Fibroblast of the conjunctiva (primary cell): ENCODE measurements at regions not wholly inside any gene's neighbourhood (a gene's known extent, or its start where the extent isn't known, plus 50 kb on each side); places are given as distances from the start of the nearest gene placed in this dataset.

Experiments
- DNase-seq: peaks from one replicate; pipeline ENCODE4 v3.0.0-alpha.2; 2010; ENCODE audit warnings: low read depth

DNA sequence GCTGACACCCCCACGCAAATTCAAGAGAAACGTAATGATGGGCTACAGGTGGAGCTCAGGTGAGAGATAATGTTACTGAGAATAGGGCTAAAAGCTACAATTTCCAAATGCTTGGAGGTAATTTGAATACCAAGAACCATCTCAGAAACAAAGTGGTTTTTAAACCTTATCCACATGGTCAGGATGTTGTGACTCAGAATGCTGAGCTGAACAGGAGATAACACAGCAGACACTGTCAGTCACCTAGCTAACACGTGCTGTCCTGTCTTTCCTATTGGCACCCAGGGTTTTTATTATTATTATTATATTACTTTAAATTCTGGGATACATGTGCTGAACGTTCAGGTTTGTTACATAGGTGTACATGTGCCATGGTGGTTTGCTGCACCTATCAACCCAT, 233.0 kb upstream of the MAF start:
- DNase-seq: no peak

DNA sequence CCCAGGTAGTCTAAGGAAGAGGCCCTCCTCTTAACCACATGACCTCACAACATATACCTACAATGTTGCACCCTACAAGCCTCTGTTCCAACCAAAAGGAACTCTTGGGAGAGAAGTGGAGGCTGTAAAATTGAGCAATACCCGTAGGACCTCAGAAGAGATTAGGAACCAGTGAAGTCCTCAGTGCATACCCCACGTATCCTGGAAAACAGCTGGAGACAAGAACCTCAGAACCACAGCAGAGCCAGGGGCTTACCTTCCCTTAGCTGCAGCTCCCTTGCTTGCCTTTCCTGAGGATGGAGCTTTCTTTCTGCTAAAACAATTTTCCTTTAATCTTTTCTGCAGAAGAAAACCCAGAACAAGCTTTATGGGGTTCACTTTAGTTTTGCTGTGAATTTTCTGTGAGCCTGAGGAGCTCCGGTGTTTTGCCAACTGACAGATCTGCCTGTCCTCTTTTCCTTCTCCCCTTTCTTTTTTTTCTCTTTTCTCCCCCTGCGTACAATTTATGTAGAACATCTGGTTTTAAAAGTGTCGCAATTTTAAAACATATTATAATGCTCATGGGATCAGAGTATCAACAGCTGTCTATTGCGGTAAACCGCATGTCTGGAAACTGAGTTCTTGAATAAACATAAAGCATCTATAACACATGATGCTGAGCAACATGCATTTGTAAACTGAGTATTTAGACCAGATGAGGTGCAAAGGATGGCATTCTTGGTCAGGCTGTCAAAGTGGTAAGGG, 226.4 kb upstream of the MAF start:
- DNase-seq: no peak

DNA sequence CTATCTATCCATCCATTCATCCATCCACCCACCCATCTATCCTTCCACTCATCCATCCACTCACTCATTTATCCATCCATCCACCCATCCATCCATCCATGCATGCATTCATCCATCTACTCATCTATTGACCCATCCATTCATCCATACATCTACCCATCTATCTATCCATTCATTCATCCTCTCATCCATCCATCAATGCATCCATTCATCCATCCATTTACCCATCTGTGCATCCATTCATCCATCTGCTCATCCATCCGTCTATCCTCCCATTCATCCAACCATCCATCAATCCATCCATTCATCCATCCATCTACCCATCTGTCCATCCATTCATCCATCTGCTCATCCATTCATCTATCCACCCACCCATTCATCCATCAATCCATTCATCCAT, 224.5 kb upstream of the MAF start:
- no peak for DNase-seq

DNA sequence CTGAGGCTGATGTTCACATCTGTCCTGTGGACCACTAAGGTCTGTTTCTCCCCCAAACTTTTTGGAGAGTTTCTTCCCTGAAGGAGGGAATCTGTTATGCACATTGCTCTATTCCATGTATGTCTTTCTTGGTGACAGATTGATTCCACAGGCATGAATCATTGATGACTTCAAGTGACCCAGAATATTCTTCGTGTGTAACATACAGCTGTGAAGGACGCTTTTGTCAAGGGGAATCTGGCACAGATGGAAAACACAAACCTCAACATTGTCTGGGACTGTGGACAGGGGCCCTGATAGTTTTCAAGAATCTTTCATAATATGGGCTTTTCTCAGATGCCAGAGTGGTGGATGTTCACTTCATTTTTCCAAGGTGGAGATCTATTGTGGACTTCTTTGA, 223.1 kb upstream of the MAF start:
- no peak for DNase-seq

DNA sequence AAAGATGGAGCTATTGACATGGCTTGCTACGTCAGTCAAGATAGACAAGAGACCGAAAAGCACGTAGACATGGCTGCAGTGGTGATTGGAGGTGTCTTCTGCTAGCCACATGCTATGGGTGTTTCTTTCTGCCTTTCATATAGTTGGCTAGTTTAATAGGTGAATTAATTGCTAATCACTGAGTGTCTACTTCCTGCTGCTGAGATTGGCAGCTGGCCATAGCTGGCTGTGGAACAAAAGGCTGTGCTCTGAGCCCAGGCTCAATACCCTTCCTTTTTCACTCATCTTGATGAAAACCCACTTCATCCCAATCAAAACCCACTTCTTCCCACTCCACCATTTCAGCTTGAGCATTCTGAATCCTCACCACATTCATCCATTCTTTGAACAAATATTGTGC, 221.4 kb upstream of the MAF start:
- DNase-seq: no peak

DNA sequence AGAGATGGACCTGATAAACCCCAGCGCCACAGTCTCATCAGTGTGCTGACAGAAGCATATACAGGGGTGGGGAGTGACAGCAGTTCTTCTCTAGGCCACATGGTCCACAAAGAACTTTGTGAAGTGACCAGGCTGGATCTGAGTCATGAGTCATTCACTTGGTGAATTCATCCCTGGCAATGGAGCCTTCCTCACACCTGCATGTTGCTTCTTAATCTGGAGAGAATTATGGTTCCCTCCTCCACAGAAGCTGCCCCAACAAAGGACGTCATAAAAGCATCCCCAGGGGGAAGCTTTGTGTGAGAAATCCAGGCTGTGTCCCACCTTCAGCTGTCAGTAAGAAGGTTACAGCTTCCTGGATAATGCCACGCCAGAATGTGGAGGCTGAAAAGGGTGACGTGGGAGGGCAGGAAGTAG, 215.6 kb upstream of the MAF start:
- no peak for DNase-seq

DNA sequence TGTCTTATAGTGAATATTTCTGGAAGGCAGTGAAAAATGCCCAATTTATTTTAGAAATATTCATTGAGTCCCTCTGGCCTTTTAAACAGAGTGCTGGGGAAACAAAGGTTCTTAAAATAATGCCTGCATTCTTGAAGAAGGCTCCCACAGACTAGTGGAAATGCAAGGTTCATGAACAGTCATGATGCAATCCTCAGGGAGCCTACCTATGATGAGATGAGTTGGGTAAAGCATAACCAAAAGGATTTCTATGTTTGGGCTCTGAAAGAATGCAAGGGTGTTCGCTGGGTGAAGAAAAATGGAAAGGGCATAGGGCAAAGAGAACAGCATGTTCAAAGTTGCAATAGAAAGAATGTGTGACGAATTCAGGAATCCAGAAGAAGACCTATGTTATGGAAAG, 214.5 kb upstream of the MAF start:
- no peak for DNase-seq

DNA sequence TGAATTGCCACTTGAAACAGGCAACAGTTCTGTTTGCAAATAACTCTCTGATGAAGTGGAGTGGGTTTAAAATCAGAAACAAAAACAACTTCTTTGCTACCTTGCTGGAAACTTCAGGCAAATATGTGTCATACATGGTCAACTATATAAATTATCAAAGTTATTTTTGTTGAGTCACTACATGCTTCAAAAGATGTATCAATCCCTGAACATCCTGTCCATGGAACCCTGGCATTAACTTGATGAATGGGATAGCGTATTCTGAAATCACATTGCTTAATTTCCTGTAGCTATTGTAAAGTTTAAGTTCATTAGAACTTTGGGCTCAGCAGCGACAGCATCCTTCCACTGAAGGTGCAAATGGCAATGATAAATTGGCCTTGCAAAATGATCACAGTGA, 213.6 kb upstream of the MAF start:
- no peak for DNase-seq

DNA sequence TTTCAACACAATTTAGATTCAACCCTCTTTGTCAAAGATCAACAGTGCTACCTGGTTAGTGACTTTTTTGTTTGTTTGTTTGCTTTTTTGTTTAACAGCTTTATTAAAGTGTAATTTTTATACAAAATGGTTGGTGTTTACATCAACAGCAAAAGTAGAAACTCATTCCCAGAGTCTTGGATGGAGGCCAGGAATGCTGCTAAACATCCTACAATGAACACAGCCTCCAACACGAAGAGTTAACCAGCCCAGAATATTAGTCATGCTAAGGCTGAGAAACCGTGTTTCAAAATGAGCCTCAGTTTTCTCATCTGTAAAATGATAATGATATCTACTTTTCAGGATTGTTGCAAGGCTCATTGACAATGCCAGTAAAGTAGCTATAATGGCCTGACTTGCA, 211.0 kb upstream of the MAF start:
- DNase-seq: no peak

DNA sequence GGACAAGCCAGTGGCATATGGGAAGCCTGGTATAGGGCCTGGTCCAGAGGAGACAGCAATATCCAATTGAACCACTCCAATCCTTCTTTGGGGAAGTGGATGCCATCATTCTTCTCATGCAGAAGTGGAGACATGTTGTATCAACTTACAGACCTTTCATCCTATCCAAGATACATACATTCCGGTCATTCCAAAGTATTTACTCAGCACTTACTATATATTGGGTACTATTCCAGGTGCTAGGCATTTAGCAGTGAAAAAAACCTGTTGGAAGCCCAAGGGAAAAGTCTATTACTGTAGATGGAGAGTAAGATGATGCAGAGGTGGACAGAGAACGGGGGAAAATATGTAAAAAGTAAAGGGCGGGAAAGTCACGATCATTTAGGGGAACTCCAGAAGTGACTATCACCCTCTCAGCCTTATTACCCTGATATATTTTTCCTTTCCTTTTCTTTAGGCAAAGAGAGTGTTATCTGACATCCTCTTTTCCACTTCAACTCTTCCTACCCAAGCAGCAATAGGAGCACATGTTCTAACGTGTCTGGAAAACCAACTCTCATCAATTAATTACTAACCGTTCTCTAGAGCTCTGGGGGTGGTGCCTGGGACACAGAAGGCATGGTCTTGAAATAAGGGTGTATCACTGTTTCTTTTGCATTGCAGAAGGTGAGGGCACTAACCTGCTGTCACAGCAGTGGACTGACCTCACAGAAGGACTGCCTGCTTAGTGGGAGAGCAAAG, 210.1 kb upstream of the MAF start:
- DNase-seq: no peak

DNA sequence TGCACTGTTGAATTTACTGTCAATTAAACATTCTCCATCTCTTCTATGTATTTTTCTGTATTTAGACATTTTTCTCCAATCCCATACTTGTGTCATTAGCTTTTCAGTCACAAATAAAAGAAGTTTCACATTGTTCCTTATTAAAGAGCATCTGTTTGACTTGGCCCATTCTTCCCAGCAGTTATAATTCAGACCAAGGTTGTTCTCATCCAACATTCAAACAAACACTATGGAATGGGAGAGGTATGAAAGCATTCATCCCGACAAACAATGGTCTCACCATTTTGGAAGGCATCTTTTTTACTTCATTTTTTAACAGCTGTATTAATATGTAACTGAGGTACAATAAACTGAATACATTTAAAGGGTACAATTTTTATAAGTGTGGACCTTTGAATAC, 208.8 kb upstream of the MAF start:
- DNase-seq: no peak

DNA sequence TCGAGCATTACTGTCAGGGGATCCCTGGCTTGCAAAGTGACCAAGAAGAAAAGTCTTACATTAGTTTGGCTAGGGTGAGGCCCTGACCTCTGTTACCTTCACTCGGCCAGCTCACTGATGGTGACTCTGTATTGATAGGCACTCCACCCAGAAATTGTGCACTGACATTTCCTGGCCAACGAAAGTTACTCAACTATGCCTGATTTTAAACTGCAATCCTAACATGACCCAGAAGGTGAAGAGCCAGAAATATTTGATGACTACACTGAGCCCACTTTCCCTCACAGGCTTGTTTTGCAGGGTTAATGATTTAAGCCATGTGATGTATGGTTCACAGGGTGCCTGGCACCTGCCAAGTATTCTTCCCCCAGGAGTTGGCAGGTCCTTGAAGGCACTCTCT, 208.2 kb upstream of the MAF start:
- DNase-seq: no peak

DNA sequence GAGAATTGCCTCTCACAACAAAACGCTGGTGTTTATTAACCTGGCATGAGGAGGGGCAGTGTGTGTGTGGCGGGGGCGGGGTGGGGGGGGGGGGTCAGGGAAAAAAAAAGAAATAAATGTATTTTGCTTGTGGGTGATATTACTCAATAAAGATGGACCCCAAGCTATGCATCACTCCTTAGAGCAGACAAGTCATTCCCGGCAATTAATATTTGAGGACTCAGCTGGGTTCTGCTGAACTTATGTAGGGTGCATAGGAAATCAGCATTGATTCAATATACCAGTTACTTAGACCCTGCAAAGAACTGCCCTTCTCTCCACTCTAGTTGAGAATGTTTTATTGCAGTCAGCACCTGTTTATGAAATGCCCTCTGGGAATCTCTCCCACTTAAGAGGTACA, 206.2 kb upstream of the MAF start:
- DNase-seq: no peak

DNA sequence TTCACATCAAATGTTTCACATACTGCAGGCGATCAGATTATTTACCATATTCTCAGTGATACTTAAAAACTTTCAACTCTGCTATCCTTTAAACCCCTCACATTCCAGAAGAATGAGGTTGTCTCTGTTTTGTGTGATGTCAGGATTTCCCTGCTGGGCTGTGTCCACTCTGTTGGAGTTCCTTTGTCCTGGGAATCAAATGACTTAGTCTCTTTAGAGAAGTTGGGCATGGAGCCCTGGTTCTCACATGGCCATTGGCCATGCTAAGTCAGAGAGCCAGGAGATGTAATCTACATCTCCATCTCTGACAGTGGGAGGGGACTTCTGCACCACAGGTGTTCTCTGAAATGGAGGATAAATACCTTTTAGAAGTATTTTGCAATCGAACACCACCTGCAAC, 205.1 kb upstream of the MAF start:
- no peak for DNase-seq

DNA sequence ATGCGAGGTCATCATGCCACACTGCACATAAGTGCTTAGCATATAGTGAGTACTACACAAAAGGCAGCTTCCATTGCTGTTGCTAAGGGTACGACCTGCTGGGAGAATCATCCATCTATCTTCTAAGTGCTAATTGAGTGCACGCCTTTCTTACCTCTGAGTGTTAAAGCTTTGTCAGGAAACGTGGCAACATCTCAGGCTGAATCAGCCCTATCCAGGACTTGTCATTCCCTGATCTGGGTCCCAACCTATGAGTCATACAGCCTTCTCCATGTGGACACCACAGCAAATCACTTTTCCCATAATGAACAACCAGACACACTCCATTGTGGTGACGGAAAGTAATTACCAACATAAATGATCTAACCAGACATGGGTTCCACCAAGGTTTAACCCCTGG, 201.1 kb upstream of the MAF start:
- DNase-seq: no peak

DNA sequence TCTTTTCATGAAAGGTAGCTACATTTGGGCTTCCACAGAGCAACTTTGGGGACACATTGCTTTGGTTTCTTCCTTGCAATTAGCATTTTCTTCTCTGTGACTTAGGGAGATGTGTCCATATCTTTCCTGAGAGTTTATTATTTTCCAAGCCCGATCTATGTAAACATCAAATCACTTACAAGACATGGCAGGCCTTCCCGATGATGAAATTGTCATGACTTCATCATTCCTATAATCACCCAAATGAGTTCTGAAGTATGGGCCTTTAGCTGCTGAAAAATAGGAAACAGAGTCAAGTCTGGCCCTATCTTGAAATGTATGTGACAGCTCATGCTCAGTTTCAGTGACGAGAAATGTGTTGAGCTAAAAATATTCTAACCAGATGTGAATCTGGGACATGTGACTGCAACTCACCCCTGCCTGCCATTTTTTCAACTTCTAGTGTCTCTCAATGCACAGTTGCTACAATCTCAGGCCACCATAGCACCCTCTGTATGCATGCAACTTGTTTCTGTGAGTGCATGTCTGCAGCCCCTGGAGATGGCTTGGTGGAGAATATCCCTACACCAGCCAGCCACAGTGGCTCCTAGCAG, 199.6 kb upstream of the MAF start:
- DNase-seq: no peak

DNA sequence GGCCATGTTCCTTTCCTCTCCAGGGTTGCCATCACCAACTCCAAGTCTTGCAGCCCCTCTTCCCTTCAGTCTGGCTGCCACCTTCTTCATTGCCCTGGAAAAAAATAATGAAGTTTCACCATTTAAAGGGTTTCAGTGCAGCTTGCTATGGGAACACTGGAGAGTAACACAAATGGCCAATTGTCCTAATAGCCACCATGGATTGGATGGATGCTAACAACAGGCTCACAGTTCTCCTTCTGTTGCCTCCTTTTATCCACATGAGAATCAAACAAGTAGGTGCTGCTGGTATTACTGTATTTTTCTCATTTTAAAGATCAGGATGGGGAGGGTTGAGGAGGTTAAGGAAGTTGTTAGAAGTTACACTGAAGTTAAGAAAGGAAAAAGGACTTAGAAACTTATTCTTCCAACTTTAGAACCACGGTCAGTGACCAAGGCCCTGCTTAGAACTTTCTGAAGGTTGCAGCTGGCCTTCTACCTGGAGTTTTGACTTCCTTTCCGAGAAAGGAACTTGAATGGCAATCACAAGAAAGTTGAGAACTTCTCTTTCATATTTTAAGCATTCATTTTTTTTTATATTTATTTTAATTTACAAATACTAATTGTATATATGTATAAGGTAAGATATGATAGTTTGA, 198.0 kb upstream of the MAF start:
- no peak for DNase-seq

DNA sequence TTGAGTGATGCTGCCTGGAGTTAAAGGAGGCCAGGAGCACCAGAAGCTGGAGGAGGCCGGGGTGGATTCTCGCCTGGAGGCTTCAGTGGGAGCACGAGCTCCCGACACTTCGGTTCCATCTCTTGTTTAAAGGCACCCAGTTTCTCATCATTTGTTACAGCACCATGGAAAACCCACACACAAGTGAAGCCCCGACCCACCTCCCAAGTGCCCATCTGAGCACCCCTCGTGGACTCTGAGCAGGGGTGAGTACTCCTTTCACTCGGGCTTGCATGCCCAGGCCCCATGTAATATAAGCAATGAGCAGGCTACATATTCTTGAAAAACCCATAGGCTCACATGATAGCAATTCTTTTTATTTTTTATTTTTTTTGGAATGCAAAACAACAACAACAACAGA, 196.9 kb upstream of the MAF start:
- DNase-seq: no peak

DNA sequence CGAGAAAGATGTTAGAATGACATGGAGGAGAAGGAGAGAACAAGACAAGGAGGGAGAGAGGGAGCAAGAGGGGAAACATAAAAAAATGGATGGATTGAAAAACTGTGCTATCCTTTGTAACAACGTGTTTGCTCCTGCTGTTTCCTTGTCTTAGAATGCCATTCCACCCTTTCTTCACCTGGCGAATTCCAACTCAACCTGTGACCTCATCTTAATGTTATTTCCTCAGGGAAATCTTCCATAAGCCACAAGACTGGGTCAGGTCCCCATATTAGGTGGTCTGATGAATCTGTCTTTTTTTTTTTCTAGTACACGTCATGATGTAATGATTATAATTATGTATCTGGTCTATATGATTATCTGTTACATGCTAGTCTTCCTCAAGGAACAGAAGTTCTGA, 195.0 kb upstream of the MAF start:
- no peak for DNase-seq

DNA sequence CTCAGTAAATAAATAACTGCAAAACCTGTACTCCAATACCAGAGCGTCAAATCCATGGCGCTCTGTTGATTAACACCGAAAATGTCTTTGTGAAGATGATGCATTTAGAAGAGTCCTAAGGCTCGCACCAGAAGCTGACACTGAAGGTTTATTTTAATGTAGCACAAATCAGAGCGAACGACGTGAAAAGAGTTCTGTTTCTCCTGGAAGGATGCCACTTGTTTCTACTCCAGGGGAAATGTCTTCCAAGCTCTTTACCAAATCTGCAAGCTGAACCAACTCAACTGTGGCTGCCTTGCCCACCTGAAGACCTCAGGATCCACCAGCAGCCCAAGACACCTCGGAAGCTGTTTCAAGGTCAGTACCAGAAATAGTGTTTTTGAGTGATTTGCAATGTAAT, 194.4 kb upstream of the MAF start:
- DNase-seq: no peak

DNA sequence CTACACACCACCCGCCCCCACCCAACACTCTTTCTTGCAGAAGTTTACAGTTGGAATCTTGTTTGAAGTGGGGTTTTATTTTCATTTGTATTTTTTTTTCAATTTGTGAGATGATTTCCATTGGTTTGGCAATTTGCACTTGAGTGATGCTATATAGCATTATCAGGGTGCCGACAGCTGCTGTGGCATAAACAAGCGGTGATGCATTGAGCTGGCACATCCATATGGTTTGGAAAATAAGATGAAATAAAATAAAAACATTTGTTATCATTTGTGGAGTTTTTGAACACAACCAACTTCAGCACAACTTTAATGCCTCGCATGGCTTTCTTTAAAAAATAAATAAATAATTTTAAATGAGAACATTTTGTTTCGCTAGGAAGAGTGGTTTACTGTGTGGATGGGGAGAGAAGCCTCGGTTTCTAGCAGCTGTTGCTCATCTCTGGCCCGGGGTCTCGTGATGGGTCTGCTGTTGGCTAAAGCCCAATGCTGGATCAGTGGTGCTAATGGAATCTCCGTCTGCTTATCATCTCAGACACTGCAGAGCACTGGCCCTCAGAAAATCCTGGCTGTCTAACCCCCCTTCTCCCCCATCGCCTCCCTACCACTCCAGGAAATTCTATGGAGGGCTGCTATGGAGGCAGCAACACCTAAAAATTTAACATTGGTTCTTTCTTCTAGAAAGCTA, 192.3 kb upstream of the MAF start:
- DNase-seq: no peak

DNA sequence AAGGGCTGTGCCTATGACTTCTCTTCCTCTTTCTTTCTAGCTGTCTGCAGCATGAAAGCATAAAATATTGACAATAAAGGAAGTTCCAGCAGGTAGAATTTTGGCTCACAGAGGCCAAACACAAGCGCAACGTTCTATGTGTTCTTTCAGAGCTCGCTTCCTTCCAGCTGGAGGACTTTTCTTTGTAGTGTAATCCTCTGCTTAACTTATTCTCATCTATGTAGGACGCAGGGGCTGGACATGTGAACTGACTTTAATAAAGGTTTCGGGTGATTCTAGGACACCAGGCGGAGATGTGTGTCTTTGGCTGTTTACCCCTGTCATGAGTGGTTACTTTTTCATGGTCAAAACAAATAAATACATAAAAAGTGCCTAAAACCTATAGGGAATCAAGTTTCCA, 191.5 kb upstream of the MAF start:
- no peak for DNase-seq

DNA sequence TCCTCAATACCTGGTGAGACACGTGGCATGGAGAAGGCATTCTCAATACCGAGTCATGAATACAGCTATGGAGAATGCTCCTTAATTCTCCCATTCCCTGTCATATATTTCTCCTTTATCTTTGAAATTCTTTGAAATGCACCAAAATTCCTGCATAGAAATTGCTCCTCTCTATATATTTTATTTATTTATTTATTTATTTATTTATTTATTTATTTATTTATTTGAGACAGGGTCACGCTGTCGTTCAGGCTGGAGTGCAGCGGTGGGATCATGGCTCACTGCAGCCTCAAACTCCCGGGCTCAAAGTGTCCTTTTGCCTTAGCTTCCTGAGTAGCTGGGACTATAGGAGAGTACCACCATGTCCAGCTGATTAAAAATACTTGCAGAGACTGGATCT, 190.3 kb upstream of the MAF start:
- no peak for DNase-seq
